ENCODE measurements at regions not wholly inside any gene's neighbourhood (a gene's known extent, or its start where the extent isn't known, plus 50 kb on each side); places are given as distances from the start of the nearest gene placed in this dataset.
"Not testable (repeated sequence)": the region's sequence is repeated elsewhere in the genome, so short reads cannot be mapped to it uniquely, and the experiment has no call there.

GRCh38 chr3:166461626-166462025 lies 624.4 kb upstream of the BCHE start:
- DNase-seq (ENCODE audit: low read depth, low spot score), result no peak
- in situ Hi-C loops (cut with HindIII; ENCODE audit: low pct_unique_long_range_greater_than_20kb, low sequenced_read_pairs), result no loop called here

- in situ Hi-C loops (cut with HindIII; ENCODE audit: low pct_unique_long_range_greater_than_20kb, low sequenced_read_pairs), result no loop called here
Observed at GRCh38 chr3:166457382-166457781, 620.2 kb upstream of the BCHE start.

GRCh38 chr3:166456286-166456685 lies 619.1 kb upstream of the BCHE start:
- in situ Hi-C loops (cut with HindIII; ENCODE audit: low pct_unique_long_range_greater_than_20kb, low sequenced_read_pairs), result no loop called here
- no peak for DNase-seq (ENCODE audit: low read depth, low spot score)

More at GRCh38 chr3:166457382-166457781, 620.2 kb upstream of the BCHE start:
- DNase-seq (ENCODE audit: low read depth, low spot score), result no peak

GRCh38 chr3:166455744-166456143 lies 618.5 kb upstream of the BCHE start:
- DNase-seq (ENCODE audit: low read depth, low spot score), result peak; percentile 21

GRCh38 chr3:166453478-166453877 lies 616.3 kb upstream of the BCHE start:
- no peak for DNase-seq (ENCODE audit: low read depth, low spot score)
- in situ Hi-C loops (cut with HindIII; ENCODE audit: low pct_unique_long_range_greater_than_20kb, low sequenced_read_pairs), result no loop called here

More at GRCh38 chr3:166455744-166456143, 618.5 kb upstream of the BCHE start:
- in situ Hi-C loops (cut with HindIII; ENCODE audit: low pct_unique_long_range_greater_than_20kb, low sequenced_read_pairs), result no loop called here

- DNase-seq (ENCODE audit: low read depth, low spot score), result no peak
- in situ Hi-C loops (cut with HindIII; ENCODE audit: low pct_unique_long_range_greater_than_20kb, low sequenced_read_pairs), result no loop called here
Observed at GRCh38 chr3:166451997-166452396, 614.8 kb upstream of the BCHE start.

GRCh38 chr3:166447513-166447912 lies 610.3 kb upstream of the BCHE start:
- in situ Hi-C loops (cut with HindIII; ENCODE audit: low pct_unique_long_range_greater_than_20kb, low sequenced_read_pairs), result no loop called here

GRCh38 chr3:166446986-166447385 lies 609.8 kb upstream of the BCHE start:
- no peak for DNase-seq (ENCODE audit: low read depth, low spot score)
- in situ Hi-C loops (cut with HindIII; ENCODE audit: low pct_unique_long_range_greater_than_20kb, low sequenced_read_pairs), result no loop called here

More at GRCh38 chr3:166447513-166447912, 610.3 kb upstream of the BCHE start:
- no peak for DNase-seq (ENCODE audit: low read depth, low spot score)

GRCh38 chr3:166446291-166446690 lies 609.1 kb upstream of the BCHE start:
- in situ Hi-C loops (cut with HindIII; ENCODE audit: low pct_unique_long_range_greater_than_20kb, low sequenced_read_pairs), result no loop called here

GRCh38 chr3:166445865-166446264 lies 608.6 kb upstream of the BCHE start:
- in situ Hi-C loops (cut with HindIII; ENCODE audit: low pct_unique_long_range_greater_than_20kb, low sequenced_read_pairs), result no loop called here

More at GRCh38 chr3:166446291-166446690, 609.1 kb upstream of the BCHE start:
- DNase-seq (ENCODE audit: low read depth, low spot score), result no peak

GRCh38 chr3:166444756-166445155 lies 607.5 kb upstream of the BCHE start:
- in situ Hi-C loops (cut with HindIII; ENCODE audit: low pct_unique_long_range_greater_than_20kb, low sequenced_read_pairs), result no loop called here
- DNase-seq (ENCODE audit: low read depth, low spot score), result no peak

More at GRCh38 chr3:166445865-166446264, 608.6 kb upstream of the BCHE start:
- DNase-seq (ENCODE audit: low read depth, low spot score), result no peak

GRCh38 chr3:166444336-166444735 lies 607.1 kb upstream of the BCHE start:
- DNase-seq (ENCODE audit: low read depth, low spot score), result no peak
- in situ Hi-C loops (cut with HindIII; ENCODE audit: low pct_unique_long_range_greater_than_20kb, low sequenced_read_pairs), result no loop called here

GRCh38 chr3:166435469-166436057 lies 598.3 kb upstream of the BCHE start:
- in situ Hi-C loops (cut with HindIII; ENCODE audit: low pct_unique_long_range_greater_than_20kb, low sequenced_read_pairs), result no loop called here
- DNase-seq (ENCODE audit: low read depth, low spot score), result no peak

GRCh38 chr3:166433060-166433459 lies 595.8 kb upstream of the BCHE start:
- in situ Hi-C loops (cut with HindIII; ENCODE audit: low pct_unique_long_range_greater_than_20kb, low sequenced_read_pairs), result no loop called here
- no peak for DNase-seq (ENCODE audit: low read depth, low spot score)

GRCh38 chr3:166425900-166426611 lies 588.8 kb upstream of the BCHE start:
- peak; percentile 58 for DNase-seq (ENCODE audit: low read depth, low spot score)
- in situ Hi-C loops (cut with HindIII; ENCODE audit: low pct_unique_long_range_greater_than_20kb, low sequenced_read_pairs), result no loop called here

GRCh38 chr3:166425021-166425420 lies 587.8 kb upstream of the BCHE start:
- in situ Hi-C loops (cut with HindIII; ENCODE audit: low pct_unique_long_range_greater_than_20kb, low sequenced_read_pairs), result no loop called here
- no peak for DNase-seq (ENCODE audit: low read depth, low spot score)

- DNase-seq (ENCODE audit: low read depth, low spot score); in situ Hi-C loops (cut with HindIII; ENCODE audit: low pct_unique_long_range_greater_than_20kb, low sequenced_read_pairs): not testable (repeated sequence)
Observed at GRCh38 chr3:166423824-166424513, 586.7 kb upstream of the BCHE start.

- DNase-seq (ENCODE audit: low read depth, low spot score), result no peak
- in situ Hi-C loops (cut with HindIII; ENCODE audit: low pct_unique_long_range_greater_than_20kb, low sequenced_read_pairs), result no loop called here
Observed at GRCh38 chr3:166422556-166422955, 585.3 kb upstream of the BCHE start.

GRCh38 chr3:166420071-166420470 lies 582.8 kb upstream of the BCHE start:
- in situ Hi-C loops (cut with HindIII; ENCODE audit: low pct_unique_long_range_greater_than_20kb, low sequenced_read_pairs), result no loop called here
- DNase-seq (ENCODE audit: low read depth, low spot score), result peak; percentile 71
